ENCODE measurements at regions not wholly inside any gene's neighbourhood (a gene's known extent, or its start where the extent isn't known, plus 50 kb on each side); places are given as distances from the start of the nearest gene placed in this dataset.

GRCh38 chr4:104066533-104066932 lies 346.7 kb upstream of the TACR3 start:
- TF ChIP-seq EP300 (IDR thresholded peaks at IDR 0.05; ENCODE audit: low read depth) (no peak), POLR2AphosphoS5 (IDR thresholded peaks at IDR 0.05) (no peak), POLR2A (IDR thresholded peaks at IDR 0.05) (no peak)
- TF ChIP-seq, protein P1, sequence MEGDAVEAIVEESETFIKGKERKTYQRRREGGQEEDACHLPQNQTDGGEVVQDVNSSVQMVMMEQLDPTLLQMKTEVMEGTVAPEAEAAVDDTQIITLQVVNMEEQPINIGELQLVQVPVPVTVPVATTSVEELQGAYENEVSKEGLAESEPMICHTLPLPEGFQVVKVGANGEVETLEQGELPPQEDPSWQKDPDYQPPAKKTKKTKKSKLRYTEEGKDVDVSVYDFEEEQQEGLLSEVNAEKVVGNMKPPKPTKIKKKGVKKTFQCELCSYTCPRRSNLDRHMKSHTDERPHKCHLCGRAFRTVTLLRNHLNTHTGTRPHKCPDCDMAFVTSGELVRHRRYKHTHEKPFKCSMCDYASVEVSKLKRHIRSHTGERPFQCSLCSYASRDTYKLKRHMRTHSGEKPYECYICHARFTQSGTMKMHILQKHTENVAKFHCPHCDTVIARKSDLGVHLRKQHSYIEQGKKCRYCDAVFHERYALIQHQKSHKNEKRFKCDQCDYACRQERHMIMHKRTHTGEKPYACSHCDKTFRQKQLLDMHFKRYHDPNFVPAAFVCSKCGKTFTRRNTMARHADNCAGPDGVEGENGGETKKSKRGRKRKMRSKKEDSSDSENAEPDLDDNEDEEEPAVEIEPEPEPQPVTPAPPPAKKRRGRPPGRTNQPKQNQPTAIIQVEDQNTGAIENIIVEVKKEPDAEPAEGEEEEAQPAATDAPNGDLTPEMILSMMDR (IDR thresholded peaks at IDR 0.05) = no peak

All from transverse colon (tissue), 4 donors.